SKM-1 (cell line): ENCODE measurements at regions not wholly inside any gene's neighbourhood (a gene's known extent, or its start where the extent isn't known, plus 50 kb on each side); places are given as distances from the start of the nearest gene placed in this dataset.

Experiments
- DNase-seq: peaks from one replicate; lab custom pipeline; 2025; ENCODE audit not compliant: unreplicated experiment; lab: John Stamatoyannopoulos, UW

DNA sequence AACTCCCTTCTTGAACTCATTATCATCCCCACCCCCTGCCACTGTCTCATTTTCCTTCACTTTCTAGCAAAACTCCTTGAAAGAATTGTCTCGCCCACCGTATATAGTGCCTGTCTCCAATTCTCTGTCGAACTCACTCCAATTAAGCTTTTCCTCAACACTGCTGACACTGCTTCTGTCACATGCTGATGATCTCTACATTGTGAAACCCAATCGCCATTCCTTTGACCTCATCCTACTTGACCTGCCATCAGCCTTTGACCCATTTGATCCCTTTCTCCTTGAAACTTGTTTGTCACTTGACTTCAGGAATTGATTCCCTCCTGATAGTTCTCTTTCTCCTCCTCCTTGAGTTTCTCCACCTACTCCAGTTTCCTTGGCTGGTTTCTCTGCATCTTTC, 54.8 kb downstream of the CCDC71L start:
- no peak for DNase-seq

DNA sequence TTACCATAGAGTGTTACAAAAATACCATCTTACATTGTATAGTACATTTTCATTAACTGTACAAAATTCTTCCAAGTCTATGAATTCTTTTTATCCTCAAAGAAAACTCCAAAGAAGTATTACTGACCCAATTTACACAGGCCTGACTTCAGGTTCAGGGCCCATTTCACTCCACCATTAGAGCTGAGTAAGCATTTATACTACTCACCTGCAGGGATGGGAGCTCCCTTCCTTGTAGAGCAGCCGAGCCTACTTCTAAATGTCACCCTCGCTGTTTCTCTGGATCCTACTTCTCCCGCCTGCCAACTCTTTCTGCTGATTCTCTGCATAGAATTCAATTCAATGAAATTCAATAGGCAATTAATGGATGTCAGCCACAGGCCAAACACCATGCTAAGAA, 56.0 kb downstream of the CCDC71L start:
- DNase-seq = no peak

DNA sequence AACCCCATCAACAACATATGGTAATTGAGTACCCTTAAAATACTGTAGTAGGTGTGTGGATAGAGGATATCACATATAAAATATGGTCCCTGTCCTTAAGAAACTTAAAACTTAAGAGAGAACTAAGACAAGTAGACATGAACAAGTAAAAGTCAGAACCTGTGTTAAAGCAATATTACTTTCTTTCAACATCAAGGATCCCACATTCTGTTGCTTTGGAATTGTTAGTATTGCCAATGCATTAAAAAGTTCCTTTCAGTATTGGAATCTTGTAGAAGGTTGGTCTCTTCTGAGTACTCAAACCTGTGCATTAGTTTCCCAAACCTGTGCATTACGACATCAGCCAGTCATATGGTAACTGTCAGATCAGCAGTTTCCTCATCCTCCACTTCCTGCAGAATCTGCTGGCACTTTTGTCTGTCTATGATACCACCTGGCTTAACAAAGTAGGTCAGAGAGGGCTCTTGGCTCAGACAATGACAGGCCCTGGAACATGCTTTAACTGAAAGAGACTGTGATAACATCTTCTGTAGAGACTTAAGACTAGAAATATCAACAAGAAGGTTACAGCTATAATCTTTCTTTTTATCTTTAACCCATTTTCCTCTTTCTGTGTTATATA, 56.5 kb downstream of the CCDC71L start:
- DNase-seq = no peak

DNA sequence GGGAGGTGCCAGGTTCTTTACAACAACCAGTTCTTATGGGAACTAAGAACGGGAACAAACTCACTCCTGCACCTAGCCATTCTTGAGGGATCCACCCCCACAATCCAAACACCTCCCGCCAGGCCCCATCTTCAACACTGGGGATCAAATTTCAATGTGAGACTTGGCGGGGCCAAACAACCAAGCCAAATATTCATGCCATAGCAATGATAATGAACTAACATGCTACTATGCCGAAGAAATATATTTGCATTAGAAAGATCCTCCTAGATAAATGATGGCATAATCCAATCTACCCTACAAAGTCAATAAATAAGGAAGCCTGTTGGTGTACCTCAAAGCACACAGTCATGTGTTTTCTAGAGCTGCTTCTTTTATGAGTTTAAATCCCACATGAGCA, 57.6 kb downstream of the CCDC71L start:
- no peak for DNase-seq

DNA sequence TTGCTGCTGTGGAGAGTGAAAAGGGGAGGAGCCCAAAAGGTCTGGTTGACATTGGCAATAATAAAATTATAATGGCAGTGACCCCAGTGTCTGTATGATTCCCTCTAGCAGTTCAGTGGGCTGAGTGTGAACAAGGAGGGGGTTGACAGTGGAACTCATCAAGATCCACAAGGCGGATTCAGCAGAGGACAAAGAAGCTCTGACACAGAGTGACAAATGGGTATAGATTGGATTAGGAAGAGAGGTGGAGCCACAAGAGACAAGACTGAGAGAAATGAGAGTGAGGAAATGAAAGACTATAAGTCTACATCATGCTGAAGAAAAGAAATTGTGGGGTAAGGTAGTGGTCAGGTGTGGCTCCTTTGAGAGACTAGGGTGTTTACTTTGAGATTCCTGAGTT, 58.9 kb downstream of the CCDC71L start:
- DNase-seq = no peak

DNA sequence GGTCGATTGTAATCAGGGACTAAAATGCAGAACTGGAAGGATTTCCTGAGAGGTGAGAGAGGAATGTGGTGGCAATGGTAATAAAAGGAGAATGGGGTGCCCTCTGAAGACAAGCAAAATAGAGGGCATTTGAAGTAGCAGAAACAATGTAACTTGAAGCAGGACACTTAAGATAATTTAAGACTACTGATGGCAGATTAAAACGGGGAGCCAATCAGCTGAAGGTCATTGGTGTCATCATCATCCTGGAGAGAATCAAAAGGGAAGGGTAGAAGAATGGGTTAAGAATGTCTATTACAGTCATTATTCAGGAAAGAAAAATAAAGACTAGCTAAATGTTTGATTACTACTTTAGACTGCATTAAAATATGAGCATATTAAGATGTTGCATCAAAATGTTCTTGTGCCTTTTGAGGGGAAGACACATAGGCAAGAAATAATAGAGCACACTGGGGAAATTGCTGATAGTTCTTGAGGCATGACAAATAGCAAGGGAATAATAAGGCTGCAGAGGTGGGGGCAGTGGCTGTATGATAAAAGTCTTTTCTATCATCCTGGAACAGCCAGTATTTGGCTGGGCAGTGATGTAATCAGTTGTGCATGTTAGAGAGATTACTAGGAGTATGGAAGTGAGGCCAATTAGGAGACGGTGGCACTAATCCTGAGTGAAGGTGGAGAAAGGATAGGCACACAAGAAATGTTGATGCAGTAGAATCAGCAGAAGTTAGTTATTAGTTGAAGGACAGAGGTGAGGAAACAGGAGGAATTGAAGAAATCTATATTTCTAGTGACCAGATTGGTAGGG, 60.2 kb downstream of the CCDC71L start:
- no peak for DNase-seq

DNA sequence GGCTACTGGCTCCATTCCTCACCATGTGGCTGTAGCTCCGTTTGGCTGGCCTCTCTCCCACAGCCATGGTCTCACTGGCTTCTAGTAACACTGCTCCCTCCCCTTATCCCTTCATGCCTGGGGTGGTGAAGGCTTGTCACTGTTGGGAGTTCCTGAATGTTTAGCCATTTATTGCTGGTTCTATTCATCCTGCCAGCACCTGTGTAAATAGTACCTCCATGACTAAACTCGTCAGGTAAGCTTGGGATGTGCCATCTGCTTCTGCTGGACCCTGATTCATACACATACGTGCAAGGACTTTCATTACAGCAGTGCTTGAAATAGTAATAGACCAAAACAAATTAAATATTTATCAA, 61.6 kb downstream of the CCDC71L start:
- DNase-seq = no peak

DNA sequence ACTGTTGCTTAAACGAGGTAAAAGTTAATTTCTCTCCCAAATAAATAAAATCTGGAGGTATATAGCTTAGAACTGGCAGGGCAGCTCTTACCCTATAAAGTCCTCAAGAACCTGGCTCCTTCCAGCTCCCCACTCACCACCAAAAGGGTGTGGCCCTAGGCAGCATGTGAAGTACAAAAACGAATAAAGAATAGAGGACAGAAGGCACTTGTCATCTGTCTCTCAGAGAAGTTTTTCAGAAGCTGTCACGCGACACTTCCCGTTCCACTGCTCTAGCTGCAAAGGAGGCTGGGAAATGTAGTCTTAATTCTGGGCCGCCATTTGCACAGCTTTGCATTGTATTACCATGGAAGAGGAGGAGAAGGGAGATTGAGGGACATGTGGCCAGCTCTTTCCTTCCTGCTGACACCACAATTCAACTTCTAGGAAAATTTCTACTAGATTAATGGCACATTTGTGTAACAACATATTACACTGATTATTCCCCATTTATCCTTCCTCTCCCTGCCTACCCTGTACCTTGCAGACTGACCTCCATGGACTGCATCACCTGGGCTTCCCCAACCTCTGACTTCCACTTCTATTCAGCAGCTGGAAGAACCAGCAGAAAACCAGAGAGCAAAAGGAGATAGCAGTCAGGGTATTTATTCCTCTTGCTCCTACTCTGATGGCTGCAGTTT, 62.2 kb downstream of the CCDC71L start:
- peak; percentile 31 for DNase-seq

DNA sequence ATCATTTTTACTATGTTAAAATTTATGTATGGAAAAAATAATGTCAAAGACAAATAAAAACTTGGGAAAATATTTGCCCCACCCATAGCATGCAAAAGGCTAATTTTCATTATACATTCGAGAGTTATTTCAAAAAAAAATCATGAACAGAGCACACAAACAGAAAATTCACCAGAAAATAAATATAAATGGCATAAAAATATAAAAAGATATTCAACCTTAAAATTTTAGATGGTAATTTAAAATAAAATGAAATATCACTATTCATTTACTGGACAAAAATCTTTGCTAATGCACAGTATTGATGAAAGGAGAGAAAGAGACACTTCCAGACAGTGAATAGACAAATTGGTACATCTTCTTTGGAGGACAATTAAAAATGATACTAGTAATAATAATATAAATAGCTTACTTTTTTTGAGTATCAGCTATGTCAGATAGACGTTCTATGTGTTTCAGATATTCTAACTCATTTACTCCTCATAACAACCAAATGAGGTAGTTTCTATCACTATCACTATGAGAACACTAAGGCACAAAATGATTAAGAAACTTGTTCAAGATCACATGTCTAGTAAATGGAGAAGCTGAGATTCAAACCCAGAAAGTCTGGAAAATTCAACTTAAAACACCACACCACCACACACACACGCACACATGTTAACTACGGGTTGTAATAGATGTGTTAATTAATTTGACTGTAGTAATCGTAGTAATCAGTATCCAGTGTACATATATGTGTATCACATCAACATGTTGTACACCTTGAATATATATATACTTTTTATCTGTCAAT, 63.0 kb downstream of the CCDC71L start:
- no peak for DNase-seq

DNA sequence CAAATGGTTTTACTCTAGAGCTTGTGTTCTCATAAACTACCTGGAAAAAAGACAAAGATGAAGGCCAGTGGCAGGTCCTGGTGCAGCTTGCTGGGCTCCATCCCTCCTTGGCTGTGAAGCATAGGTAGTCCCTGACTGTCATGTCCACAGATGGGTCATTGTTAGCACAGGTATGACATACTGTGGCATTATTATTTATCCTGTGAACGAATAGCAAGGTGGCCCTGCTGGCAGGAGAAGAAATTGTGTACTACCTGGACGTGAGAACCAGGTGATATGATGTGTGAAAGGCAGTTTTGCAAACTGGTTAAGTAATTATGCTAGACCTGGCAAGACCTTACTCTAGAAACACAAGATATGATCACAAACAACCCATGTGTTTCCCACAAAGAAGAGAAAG, 63.9 kb downstream of the CCDC71L start:
- no peak for DNase-seq

DNA sequence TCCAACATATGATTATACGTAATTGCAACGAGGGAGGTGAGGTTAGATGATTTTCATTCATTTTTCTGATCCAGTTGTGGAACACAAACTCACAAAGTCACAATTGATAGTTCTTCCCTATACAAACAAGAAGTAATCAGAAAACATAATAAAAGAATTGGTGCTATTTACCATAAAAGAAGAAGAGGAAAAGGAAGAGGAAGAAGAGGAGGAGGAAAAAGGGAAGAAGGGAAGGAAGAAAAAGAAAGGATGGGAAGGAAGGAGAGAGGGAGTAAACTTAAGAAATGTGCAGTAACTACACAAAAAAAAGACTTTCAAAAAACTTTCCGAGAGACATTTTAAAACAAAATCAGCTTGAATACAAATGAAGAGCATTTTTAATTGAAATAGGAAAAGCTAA, 65.0 kb downstream of the CCDC71L start:
- no peak for DNase-seq

DNA sequence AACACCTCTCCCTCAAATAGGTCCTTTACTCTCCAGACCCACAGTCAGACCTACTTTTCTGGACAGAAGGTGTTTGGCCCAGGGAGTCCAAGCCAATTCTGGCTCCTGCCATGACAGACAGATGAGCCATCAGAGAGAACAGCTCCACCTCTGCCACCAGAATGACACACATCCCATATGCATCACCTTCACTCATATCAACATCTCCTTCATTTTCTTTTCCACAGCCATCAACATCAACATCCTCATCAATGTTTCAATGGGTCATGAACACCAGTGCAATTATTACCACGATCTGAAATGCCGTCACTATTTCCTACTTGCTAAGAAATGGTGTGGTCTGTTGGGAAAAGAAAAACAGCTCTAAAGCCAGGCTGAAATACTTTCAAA, 67.9 kb downstream of the CCDC71L start:
- DNase-seq = no peak

DNA sequence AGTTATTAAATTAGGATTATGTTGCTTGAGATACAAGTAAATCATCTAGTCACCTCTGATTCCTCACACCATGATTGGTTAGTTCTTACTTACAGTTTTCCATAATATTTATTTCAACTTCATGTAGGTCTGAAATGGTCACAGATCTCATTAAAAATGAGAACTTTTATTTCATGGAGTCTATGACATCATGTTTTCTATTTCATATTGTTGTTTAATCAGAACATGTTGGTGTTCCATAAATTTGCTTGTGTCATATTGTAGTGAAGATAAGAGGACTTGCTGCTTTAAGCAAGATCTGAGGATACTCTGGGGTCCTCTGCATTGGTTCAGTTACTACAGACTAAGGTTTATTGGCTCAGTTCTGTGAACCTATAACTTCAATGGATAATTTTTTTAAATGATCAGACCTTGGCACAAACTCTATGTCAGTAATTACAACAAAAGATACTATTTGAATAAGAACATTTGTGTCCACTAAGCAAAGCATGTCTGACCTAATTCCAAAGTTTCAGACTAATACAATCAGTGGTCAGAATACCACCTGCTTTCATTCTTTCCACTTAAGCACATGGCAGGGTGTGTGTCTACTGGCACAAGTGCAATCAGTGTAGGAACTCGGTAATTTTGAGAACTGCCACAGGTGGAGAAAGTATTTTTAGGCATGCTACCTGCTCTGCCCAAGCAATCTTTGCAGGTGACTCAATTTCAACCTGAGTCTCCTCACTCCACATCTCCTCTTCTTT, 68.5 kb downstream of the CCDC71L start:
- DNase-seq = no peak

DNA sequence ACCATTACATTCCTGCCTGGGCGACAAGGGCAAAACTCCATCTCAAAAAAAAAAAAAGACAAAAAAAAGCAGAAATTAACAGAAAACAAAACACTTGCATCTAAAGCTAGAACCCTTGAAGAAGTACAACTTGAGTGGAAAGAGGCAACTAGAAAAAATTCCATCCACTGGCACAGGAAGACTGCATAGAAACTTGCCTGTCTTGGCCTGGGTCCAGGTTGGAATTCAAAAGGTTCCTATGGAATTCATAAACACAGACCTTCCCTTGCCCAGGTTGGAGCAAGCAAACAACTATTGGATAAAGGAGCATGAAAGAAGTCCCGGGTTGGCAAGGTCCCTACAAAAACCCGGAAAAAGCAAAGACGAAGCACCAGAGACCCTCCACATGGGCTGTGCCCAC, 69.8 kb downstream of the CCDC71L start:
- DNase-seq = no peak

DNA sequence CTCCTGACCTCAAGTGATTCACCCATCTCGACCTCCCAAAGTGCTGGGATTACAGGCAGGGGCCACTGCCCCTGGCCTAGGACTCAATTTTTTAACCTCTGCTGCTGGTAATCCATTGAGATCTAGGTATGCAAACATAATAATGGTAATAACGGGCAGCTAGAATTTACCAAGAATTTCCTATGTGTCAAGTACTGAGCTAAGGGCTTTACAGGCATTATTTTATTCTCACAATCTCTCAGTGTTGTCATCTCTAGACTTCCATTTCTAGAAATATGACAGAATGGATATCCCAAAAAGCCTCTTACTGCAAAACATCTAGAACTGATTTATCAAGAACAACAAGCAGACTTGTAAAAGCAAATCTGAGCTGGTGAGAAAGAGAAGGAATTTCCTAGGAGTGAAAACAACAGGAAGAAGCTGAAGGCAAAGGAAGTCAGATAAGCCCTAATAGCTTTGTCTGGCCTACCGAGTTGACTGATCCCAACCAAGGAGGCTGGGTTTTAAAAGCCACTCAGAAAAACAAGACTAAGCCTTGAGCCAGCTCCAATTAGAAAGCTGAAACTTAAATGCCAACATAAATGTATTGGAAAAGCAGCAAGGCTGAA, 70.6 kb downstream of the CCDC71L start:
- no peak for DNase-seq

DNA sequence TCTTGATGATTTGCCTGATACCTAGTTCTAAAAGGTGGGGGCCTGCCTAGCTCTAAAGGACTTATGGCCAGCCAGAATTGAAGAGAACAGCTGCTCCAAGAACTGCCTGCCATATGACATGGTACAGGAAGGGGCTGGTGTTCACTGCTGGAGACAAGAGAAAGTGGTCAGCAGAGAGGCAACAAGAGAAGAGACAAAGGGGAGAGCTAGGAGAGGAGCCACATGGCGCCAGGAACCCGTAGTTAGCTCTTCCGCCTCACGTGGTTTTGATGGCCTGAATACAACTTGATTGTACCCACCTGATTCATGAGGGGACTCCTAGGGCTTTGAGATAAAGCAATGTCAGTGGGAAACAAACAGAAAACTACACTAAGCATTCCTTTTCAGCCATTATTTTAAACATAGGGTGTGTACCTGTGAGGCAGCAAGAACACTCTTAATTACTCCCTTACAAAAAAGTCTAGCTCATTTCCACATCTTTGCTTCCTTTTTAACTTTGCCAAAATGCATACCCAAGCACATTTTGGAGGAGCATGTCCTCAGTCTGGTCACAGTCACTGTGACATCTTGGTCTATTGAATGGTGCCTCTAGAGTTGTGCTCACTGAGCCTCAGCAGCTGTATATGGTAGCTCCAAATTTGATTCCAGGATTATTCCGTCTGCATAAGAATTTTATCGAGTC, 71.6 kb downstream of the CCDC71L start:
- no peak for DNase-seq

DNA sequence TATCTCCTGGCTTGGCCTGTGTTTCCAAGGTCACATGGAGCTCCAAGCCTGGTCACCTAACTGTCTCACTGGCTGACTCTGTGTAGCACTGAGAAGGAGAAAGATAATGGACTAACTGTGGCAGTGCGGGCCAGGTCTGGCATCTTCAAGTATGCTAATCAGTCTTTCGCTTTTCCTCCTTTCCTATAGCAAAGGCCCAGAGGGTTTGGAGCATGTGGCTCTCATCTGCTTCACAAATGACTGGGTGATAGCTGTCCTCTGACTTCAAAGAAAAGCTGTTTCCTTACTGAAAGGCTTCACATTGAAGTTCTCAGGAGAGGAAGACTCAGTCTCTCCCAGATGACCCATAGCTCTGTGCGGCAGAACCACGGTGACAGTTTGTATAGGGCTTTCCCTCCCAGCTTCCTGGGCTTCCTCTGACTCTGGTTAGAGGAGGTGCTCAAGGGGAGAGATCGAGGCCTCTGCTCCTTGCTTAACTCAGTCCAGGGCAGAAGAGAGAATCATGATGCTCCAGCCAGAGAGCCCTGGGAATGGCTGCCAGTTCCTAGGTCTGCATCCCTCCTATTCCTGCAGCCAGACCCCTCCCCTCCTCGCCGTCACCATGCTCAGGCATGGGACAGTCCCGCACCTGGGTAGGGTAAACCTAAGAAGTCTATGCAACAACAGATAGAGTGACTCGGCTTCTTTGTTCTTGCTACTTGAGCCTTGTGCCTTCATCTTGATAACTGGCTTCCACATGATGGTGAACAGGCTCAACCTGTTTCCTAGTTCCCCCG, 72.3 kb downstream of the CCDC71L start:
- no peak for DNase-seq

DNA sequence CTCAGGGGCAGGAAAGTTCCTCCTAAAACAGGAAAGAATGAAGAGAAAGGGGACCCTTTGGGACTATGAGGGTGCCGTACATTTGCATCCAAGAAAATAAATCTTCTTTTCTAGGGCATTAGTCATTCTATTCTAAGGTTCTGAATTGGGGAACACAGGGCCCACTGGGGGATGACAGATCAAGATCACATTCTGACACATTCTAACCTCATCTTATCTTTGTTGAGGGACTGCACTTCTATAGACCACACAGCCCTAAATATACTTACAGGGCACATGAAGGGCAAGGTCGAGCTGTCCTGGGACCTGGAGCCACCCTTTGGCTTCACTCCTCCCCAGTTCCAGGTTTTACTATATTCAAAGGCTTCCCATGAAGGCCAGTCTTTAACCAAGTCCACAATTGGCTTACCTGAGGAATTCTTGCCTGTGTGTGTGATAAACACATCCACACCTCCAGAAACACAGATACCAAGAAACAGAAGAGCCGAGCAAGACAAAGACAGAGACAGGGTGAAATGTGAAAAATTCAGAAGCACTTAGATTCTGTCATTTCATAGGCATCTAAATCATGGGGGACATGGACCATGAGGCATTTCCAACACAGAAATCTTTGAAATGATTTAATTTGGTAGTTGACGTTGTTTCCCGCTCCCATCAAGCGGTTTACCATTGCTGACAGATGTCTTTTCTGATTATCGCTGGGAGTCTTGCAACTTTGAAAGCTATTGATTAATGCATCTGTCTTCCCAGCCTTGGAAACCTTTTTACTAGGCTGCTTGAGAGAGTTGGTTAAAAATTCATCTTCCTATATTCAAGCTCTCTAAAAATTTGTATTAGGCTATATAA, 75.8 kb downstream of the CCDC71L start:
- DNase-seq = no peak
